ENCODE measurements at regions not wholly inside any gene's neighbourhood (a gene's known extent, or its start where the extent isn't known, plus 50 kb on each side); places are given as distances from the start of the nearest gene placed in this dataset.

DNA sequence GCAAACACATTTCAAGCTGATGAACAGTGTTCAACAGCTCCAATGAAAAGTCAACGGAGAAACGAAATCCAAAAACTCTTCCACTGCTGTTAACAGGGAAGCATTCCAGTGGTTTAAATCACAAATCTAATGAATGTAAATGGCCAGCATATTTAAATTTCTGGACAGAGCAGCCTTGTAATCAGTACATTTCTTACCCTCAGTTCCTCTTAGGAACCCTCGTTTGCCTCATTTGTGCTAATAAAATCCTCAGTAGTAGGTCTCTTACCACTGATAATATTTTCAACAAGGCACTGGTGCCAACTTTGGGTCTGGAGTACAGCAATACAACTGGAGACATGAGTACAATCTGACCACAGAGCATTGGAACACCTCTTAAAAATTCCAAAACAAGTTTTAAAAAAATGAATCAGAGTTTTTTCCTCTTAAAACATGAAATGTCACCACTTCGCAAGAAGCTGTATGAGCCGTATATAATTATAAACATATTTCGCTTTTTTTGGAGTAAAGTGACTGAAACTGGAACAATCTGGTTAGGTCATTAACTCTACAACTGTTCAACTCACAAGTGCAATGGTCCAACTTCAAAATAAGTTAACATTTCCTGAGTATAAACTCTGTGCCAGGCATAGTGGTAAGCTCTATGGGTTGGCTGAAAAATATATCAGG lies 211.2 kb downstream of the CPEB2 start:
- TF ChIP-seq, protein P1, sequence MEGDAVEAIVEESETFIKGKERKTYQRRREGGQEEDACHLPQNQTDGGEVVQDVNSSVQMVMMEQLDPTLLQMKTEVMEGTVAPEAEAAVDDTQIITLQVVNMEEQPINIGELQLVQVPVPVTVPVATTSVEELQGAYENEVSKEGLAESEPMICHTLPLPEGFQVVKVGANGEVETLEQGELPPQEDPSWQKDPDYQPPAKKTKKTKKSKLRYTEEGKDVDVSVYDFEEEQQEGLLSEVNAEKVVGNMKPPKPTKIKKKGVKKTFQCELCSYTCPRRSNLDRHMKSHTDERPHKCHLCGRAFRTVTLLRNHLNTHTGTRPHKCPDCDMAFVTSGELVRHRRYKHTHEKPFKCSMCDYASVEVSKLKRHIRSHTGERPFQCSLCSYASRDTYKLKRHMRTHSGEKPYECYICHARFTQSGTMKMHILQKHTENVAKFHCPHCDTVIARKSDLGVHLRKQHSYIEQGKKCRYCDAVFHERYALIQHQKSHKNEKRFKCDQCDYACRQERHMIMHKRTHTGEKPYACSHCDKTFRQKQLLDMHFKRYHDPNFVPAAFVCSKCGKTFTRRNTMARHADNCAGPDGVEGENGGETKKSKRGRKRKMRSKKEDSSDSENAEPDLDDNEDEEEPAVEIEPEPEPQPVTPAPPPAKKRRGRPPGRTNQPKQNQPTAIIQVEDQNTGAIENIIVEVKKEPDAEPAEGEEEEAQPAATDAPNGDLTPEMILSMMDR (conservative IDR thresholded peaks at IDR 0.05 in 1 of 2, IDR thresholded peaks at IDR 0.05 in 1 of 2; ENCODE audit: extremely low read depth in 1 of 2, insufficient read depth in 1 of 2, low read depth in 1 of 2, low read length in 2 of 2): no peak
- TF ChIP-seq EZH2 (IDR thresholded peaks at IDR 0.05; ENCODE audit: borderline replicate concordance, low read length): no peak
